ENCODE measurements at regions not wholly inside any gene's neighbourhood (a gene's known extent, or its start where the extent isn't known, plus 50 kb on each side); places are given as distances from the start of the nearest gene placed in this dataset.
A peak's percentile ranks its signal among the peaks of the same experiment; 100 is the strongest.
"Not testable (repeated sequence)": the region's sequence is repeated elsewhere in the genome, so short reads cannot be mapped to it uniquely, and the experiment has no call there.

DNA sequence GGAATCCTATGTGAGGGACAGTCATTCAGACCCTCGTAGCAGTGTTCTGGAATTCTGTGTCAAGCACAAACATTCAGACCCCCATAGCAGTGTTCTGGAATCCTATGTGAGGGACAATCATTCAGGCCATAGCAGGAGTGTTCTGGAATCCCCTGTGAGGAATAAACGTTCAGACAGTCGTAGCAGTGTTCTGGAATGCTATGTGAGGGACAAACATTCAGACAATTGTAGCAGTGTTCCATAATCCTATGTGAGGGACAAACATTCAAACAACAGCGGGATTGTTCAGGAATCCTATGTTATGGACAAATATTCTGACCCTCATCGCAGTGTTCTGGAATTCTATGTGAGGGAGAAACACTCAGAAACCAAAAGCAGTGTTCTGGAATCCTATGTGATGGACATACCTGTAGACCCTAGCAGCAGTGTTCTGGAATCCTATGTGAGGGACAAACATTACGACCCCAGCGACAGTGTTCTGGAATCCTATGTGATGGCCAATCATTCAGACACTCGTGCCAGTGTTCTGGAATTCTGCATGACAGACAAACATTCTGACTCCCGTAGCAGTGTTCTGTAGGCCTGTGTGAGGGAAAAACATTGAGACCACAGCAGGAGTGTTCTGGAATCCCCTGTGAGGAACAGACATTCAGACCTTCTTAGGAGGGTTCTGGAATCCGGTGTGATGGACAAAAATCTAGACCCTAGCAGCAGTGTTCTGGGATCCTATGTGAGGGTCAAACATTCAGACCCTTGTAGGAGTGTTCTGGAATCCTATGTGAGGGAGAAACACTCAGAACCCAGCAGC lies 388.1 kb upstream of the SPATA31A5 start:
- H3K36me3 Mint-ChIP-seq (ENCODE audit: low read depth); H3K4me1 Mint-ChIP-seq (ENCODE audit: low read depth); H3K27me3 Mint-ChIP-seq (ENCODE audit: low read depth); DNase-seq (ENCODE audit: low spot score); H3K27ac Mint-ChIP-seq (ENCODE audit: unreplicated experiment); H3K4me3 Mint-ChIP-seq (ENCODE audit: unreplicated experiment): not testable (repeated sequence)
- peaks cover 71% of the 10 kb centered on the region for H3K9me3 Mint-ChIP-seq (ENCODE audit: low read depth)

DNA sequence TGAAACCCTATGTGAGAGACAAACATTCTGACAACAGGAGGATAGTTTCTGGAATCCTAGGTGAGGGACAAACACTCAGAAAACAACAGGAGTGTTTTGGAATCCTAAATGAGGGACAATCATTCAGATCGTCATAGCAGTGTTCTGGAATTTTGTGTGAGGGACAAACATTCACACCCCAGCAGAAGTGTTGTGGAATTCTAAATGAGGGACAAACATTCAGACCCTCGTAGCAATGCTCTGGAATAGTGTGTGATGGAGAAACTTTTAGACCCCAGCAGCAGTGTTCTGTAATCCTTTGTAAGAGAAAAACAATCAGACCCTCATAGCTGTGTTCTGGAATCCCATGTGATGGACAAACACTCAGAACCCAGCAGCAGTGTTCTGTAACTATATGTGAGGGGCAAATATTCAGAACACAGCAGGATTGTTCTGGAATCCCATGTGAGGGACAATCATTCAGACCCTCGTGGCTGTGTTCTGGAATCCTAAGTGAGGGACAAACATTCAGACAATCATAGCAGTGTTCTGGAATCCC lies 387.4 kb upstream of the SPATA31A5 start:
- H3K36me3 Mint-ChIP-seq (ENCODE audit: low read depth); H3K27ac Mint-ChIP-seq (ENCODE audit: unreplicated experiment); DNase-seq (ENCODE audit: low spot score); H3K4me3 Mint-ChIP-seq (ENCODE audit: unreplicated experiment); H3K27me3 Mint-ChIP-seq (ENCODE audit: low read depth); H3K4me1 Mint-ChIP-seq (ENCODE audit: low read depth): not testable (repeated sequence)
- H3K9me3 Mint-ChIP-seq (ENCODE audit: low read depth): peaks cover 71% of the 10 kb centered on the region

DNA sequence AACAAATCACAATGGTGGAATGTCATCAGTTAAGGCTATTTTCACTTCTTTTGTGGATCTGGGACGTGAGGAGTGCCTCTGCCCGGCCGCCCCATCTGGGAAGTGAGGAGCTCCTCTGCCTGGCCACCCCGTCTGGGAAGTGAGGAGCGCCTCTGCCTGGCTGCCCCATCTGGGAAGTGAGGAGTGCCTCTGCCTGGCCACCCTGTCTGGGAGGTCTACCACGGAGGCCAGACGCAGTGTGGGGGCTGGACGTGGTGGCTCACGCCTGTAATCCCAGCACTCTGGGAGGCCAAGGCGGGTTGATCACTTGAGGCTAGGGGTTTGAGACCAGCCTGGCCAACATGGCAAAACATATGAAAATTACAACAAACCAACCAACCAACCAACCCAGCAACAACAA lies 369.7 kb upstream of the SPATA31A5 start:
- not testable (repeated sequence) for H3K4me3 Mint-ChIP-seq (ENCODE audit: unreplicated experiment); H3K27me3 Mint-ChIP-seq (ENCODE audit: low read depth); H3K36me3 Mint-ChIP-seq (ENCODE audit: low read depth); H3K4me1 Mint-ChIP-seq (ENCODE audit: low read depth); H3K27ac Mint-ChIP-seq (ENCODE audit: unreplicated experiment)
- H3K9me3 Mint-ChIP-seq (ENCODE audit: low read depth): peaks cover 54% of the 10 kb centered on the region
- peak; percentile 44 for DNase-seq (ENCODE audit: low spot score)

DNA sequence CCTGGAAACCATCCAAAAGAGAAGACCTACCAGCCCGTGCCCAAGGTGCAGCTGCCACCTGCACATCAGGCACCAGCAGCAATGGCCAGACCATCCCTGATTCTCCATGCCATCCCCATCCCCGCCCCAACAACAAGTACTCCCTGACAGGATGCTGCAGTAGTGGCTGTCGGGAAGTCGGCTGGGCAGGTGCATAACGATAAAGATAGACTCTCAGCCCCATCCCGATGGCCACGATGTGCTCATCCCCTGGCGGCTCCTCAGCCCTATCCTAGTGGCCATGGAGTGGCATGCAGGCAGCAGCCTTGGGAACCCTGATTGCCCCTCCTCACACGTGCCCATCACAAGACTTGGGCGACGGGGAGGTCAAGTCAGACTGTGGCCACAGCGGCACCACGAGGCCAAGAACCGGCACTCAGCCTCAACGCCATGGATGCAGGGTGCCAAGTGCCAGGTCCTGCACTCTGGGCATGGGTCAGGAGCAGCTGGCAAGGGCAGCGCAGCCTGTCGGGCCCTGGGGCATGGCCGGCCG lies 368.8 kb upstream of the SPATA31A5 start:
- H3K27ac Mint-ChIP-seq (ENCODE audit: unreplicated experiment): no peak overlapping the region
- H3K36me3 Mint-ChIP-seq (ENCODE audit: low read depth): peaks cover 1% of the 10 kb centered on the region
- no peaks in the 10 kb centered on the region for H3K27me3 Mint-ChIP-seq (ENCODE audit: low read depth)
- peaks cover 49% of the 10 kb centered on the region for H3K9me3 Mint-ChIP-seq (ENCODE audit: low read depth)
- H3K4me3 Mint-ChIP-seq (ENCODE audit: unreplicated experiment): no peak overlapping the region
- DNase-seq (ENCODE audit: low spot score): no peak
- TF ChIP-seq, protein P1, sequence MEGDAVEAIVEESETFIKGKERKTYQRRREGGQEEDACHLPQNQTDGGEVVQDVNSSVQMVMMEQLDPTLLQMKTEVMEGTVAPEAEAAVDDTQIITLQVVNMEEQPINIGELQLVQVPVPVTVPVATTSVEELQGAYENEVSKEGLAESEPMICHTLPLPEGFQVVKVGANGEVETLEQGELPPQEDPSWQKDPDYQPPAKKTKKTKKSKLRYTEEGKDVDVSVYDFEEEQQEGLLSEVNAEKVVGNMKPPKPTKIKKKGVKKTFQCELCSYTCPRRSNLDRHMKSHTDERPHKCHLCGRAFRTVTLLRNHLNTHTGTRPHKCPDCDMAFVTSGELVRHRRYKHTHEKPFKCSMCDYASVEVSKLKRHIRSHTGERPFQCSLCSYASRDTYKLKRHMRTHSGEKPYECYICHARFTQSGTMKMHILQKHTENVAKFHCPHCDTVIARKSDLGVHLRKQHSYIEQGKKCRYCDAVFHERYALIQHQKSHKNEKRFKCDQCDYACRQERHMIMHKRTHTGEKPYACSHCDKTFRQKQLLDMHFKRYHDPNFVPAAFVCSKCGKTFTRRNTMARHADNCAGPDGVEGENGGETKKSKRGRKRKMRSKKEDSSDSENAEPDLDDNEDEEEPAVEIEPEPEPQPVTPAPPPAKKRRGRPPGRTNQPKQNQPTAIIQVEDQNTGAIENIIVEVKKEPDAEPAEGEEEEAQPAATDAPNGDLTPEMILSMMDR (IDR thresholded peaks at IDR 0.05): no peak
- H3K4me1 Mint-ChIP-seq (ENCODE audit: low read depth): no peaks in the 10 kb centered on the region

DNA sequence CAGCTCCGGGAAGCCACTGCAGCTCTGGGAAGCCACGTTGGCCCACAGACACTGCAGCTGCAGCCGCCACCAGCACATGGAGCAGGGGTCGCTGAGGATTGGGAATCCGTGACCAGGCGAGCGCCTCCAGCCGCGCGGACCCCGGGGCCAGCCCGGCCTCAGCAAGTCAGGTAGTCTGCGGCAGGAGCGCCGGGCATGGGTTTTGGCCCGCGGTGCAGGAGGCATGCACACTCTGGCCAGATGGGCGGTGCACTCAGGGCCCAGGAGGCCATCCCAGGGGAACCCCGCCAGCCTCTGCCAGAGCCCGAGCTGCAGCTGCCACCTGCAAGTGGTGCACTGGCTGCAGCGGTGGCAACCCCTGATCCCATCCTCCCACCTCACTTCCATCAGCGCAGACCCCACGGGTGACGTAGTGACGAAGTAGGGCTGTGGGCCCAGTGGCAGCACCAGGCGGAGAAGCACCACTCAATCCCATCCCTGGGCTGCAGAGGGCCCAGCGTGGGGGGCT lies 368.3 kb upstream of the SPATA31A5 start:
- TF ChIP-seq, protein P1 (IDR thresholded peaks at IDR 0.05): no peak
- Mint-ChIP-seq H3K4me1 (ENCODE audit: low read depth) (no peaks in the 10 kb centered on the region), H3K9me3 (ENCODE audit: low read depth) (peaks cover 43% of the 10 kb centered on the region), H3K36me3 (ENCODE audit: low read depth) (peaks cover 1% of the 10 kb centered on the region), H3K27me3 (ENCODE audit: low read depth) (no peaks in the 10 kb centered on the region), H3K27ac (ENCODE audit: unreplicated experiment) (no peak overlapping the region), H3K4me3 (ENCODE audit: unreplicated experiment) (no peak overlapping the region)
- DNase-seq (ENCODE audit: low spot score): peak; percentile 89

DNA sequence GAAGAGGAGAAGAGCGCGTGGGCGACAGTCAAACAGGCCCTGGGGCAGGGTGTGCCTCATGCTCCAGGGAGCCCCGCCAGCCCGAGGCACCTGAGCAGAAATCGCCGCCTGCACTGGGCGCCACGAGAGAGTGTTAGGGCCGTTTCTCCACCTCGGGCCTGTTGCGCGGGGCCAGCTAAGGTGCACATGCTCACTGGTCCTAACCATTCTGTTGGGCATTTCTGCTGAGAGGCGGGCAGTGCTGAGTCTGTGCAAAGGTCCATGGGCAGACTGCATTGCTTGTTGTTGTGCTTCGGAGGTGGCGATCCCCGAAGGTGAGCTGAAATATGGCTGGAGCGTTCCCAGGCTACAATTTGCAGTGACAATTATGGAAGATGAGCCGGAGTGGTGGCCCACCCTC lies 367.8 kb upstream of the SPATA31A5 start:
- DNase-seq (ENCODE audit: low spot score): peak; percentile 55
- no peaks in the 10 kb centered on the region for H3K4me1 Mint-ChIP-seq (ENCODE audit: low read depth)
- peaks cover 1% of the 10 kb centered on the region for H3K36me3 Mint-ChIP-seq (ENCODE audit: low read depth)
- no peaks in the 10 kb centered on the region for H3K27me3 Mint-ChIP-seq (ENCODE audit: low read depth)
- H3K4me3 Mint-ChIP-seq (ENCODE audit: unreplicated experiment): no peak overlapping the region
- TF ChIP-seq, protein P1 (IDR thresholded peaks at IDR 0.05): no peak
- no peak overlapping the region for H3K27ac Mint-ChIP-seq (ENCODE audit: unreplicated experiment)
- peaks cover 39% of the 10 kb centered on the region for H3K9me3 Mint-ChIP-seq (ENCODE audit: low read depth)

DNA sequence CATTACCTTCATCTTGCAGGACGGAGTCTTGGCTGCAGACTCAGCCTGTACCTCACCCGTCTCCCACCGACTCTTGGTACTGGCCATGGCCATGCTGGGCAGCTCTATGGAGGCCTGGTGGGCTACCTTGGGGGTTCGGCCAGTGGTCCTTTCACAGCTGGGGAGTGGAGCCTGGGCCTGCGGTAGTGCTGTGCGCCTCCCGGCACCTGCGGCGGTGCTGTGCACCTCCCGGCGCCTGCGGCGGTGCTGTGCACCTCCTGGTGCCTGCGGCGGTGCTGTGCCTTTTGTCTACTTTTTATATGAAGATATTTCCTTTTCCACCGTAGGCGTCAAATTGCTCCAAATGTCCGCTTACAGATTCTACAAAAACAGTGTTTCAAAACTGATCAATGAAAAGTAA lies 367.2 kb upstream of the SPATA31A5 start:
- H3K4me3 Mint-ChIP-seq (ENCODE audit: unreplicated experiment); H3K4me1 Mint-ChIP-seq (ENCODE audit: low read depth); H3K27ac Mint-ChIP-seq (ENCODE audit: unreplicated experiment); H3K36me3 Mint-ChIP-seq (ENCODE audit: low read depth); H3K27me3 Mint-ChIP-seq (ENCODE audit: low read depth): not testable (repeated sequence)
- peaks cover 33% of the 10 kb centered on the region for H3K9me3 Mint-ChIP-seq (ENCODE audit: low read depth)
- peak; percentile 71 for DNase-seq (ENCODE audit: low spot score)

Measured in chondrocyte (in vitro differentiated cells).